Naive B cell (primary cell): ENCODE measurements at regions not wholly inside any gene's neighbourhood (a gene's known extent, or its start where the extent isn't known, plus 50 kb on each side); places are given as distances from the start of the nearest gene placed in this dataset.

Experiments used
- ATAC-seq, 2 donors: fragments of 150-1000 bp; cut with Tn5 transposase; 2 replicates each; pipeline ENCODE4 v1.10.0; 2021; ENCODE audit warnings: low read depth in 2 of 2, mild to moderate bottlenecking in 2 of 2, moderate library complexity in 2 of 2
- DNase-seq: peaks from one replicate; pipeline ENCODE4 v3.0.0; 2022
- H3K27ac Mint-ChIP-seq, 6 donors: one replicate each; pipeline ENCODE4 v1.8.0; 2020 to 2022; ENCODE audit warnings: mild to moderate bottlenecking in 6 of 6, mixed read lengths in 6 of 6, moderate library complexity in 5 of 6, inconsistent platforms in 2 of 6
- H3K27me3 Mint-ChIP-seq, 3 donors: one replicate each; pipeline ENCODE4 v1.8.0; 2021 to 2022; ENCODE audit warnings: mixed read lengths in 3 of 3, mild to moderate bottlenecking in 1 of 3
- H3K36me3 Mint-ChIP-seq, 2 donors: one replicate each; pipeline ENCODE4 v1.8.0; 2020 to 2022; ENCODE audit warnings: mixed read lengths in 2 of 2, inconsistent platforms in 1 of 2, mild to moderate bottlenecking in 1 of 2
- H3K4me1 Mint-ChIP-seq, 3 donors: one replicate each; pipeline ENCODE4 v1.8.0; 2020 to 2022; ENCODE audit warnings: mixed read lengths in 3 of 3, inconsistent platforms in 1 of 3, mild to moderate bottlenecking in 1 of 3, moderate library complexity in 1 of 3
- H3K4me3 Mint-ChIP-seq, 8 donors: one replicate each; pipeline ENCODE4 v1.8.0; 2020 to 2022; ENCODE audit warnings: mild to moderate bottlenecking in 8 of 8, mixed read lengths in 8 of 8, moderate library complexity in 8 of 8, inconsistent platforms in 2 of 8
- H3K9me3 Mint-ChIP-seq, 7 donors: one replicate each; pipeline ENCODE4 v1.8.0; 2020 to 2022; ENCODE audit warnings: mixed read lengths in 7 of 7, mild to moderate bottlenecking in 5 of 7, inconsistent platforms in 2 of 7, moderate library complexity in 1 of 7

- H3K27me3 Mint-ChIP-seq, result no peaks in the 10 kb centered on the region
- no peak overlapping the region for H3K27ac Mint-ChIP-seq
- no peak for ATAC-seq
- DNase-seq, result no peak
- H3K9me3 Mint-ChIP-seq, result peaks cover 3 to 29% (median 19%) of the 10 kb centered on the region in 7 donors
- no peaks in the 10 kb centered on the region for H3K4me1 Mint-ChIP-seq
- H3K36me3 Mint-ChIP-seq, result no peaks in the 10 kb centered on the region
- no peak overlapping the region for H3K4me3 Mint-ChIP-seq
Measured at GRCh38 chr4:19786616-19787015, 465.1 kb upstream of the SLIT2 start.

GRCh38 chr4:19783667-19784223 is 468.0 kb upstream of the SLIT2 start:
- peak overlapping the region in 1 of 8 donors; percentile 42 for H3K4me3 Mint-ChIP-seq
- H3K4me1 Mint-ChIP-seq, result no peaks in the 10 kb centered on the region
- ATAC-seq, result no peak
- H3K27ac Mint-ChIP-seq, result no peak overlapping the region
- no peaks in the 10 kb centered on the region for H3K27me3 Mint-ChIP-seq
- peaks cover 3 to 29% (median 19%) of the 10 kb centered on the region in 7 donors for H3K9me3 Mint-ChIP-seq
- DNase-seq, result no peak
- H3K36me3 Mint-ChIP-seq, result no peaks in the 10 kb centered on the region

GRCh38 chr4:19780871-19781270 is 470.8 kb upstream of the SLIT2 start:
- no peak overlapping the region for H3K4me3 Mint-ChIP-seq
- peaks cover 3 to 29% (median 19%) of the 10 kb centered on the region in 7 donors for H3K9me3 Mint-ChIP-seq
- H3K4me1 Mint-ChIP-seq, result no peaks in the 10 kb centered on the region
- DNase-seq (no peak), ATAC-seq (no peak)
- no peaks in the 10 kb centered on the region for H3K36me3 Mint-ChIP-seq
- H3K27me3 Mint-ChIP-seq, result no peaks in the 10 kb centered on the region
- no peak overlapping the region for H3K27ac Mint-ChIP-seq

- ATAC-seq, result no peak
- no peak overlapping the region for H3K4me3 Mint-ChIP-seq
- no peaks in the 10 kb centered on the region for H3K27me3 Mint-ChIP-seq
- H3K9me3 Mint-ChIP-seq, result peaks cover 0 to 9% (median 3%) of the 10 kb centered on the region in 7 donors
- no peak overlapping the region for H3K27ac Mint-ChIP-seq
- H3K4me1 Mint-ChIP-seq, result no peaks in the 10 kb centered on the region
- DNase-seq, result no peak
- no peaks in the 10 kb centered on the region for H3K36me3 Mint-ChIP-seq
Measured at GRCh38 chr4:19776929-19777328, 474.8 kb upstream of the SLIT2 start.

GRCh38 chr4:19776021-19776459 is 475.7 kb upstream of the SLIT2 start:
- H3K4me1 Mint-ChIP-seq, result no peaks in the 10 kb centered on the region
- peaks cover 0 to 14% (median 3%) of the 10 kb centered on the region in 7 donors for H3K9me3 Mint-ChIP-seq
- no peak for ATAC-seq
- H3K36me3 Mint-ChIP-seq, result no peaks in the 10 kb centered on the region
- no peak overlapping the region for H3K27ac Mint-ChIP-seq
- H3K27me3 Mint-ChIP-seq, result no peaks in the 10 kb centered on the region
- DNase-seq, result no peak
- H3K4me3 Mint-ChIP-seq, result no peak overlapping the region

GRCh38 chr4:19774690-19775256 is 476.9 kb upstream of the SLIT2 start:
- ATAC-seq, result no peak
- peaks cover 2 to 21% (median 5%) of the 10 kb centered on the region in 7 donors for H3K9me3 Mint-ChIP-seq
- no peak overlapping the region for H3K4me3 Mint-ChIP-seq
- H3K27ac Mint-ChIP-seq, result no peak overlapping the region
- no peak for DNase-seq
- no peaks in the 10 kb centered on the region for H3K27me3 Mint-ChIP-seq
- no peaks in the 10 kb centered on the region for H3K36me3 Mint-ChIP-seq
- no peaks in the 10 kb centered on the region for H3K4me1 Mint-ChIP-seq

GRCh38 chr4:19772581-19772980 is 479.1 kb upstream of the SLIT2 start:
- ATAC-seq, result no peak
- Mint-ChIP-seq H3K9me3 (peaks cover 2 to 21% (median 7%) of the 10 kb centered on the region in 7 donors), H3K4me3 (no peak overlapping the region), H3K36me3 (no peaks in the 10 kb centered on the region), H3K27me3 (no peaks in the 10 kb centered on the region), H3K4me1 (no peaks in the 10 kb centered on the region), H3K27ac (no peak overlapping the region)
- no peak for DNase-seq

- H3K27me3 Mint-ChIP-seq, result no peaks in the 10 kb centered on the region
- H3K4me3 Mint-ChIP-seq, result no peak overlapping the region
- ATAC-seq (no peak), DNase-seq (no peak)
- no peaks in the 10 kb centered on the region for H3K36me3 Mint-ChIP-seq
- H3K9me3 Mint-ChIP-seq, result peaks cover 0 to 8% (median 2%) of the 10 kb centered on the region in 7 donors
- no peak overlapping the region for H3K27ac Mint-ChIP-seq
- no peaks in the 10 kb centered on the region for H3K4me1 Mint-ChIP-seq
Measured at GRCh38 chr4:19756661-19757060, 495.0 kb upstream of the SLIT2 start.

- no peaks in the 10 kb centered on the region for H3K36me3 Mint-ChIP-seq
- H3K27me3 Mint-ChIP-seq, result no peaks in the 10 kb centered on the region
- H3K27ac Mint-ChIP-seq, result no peak overlapping the region
- H3K4me3 Mint-ChIP-seq, result no peak overlapping the region
- H3K4me1 Mint-ChIP-seq, result no peaks in the 10 kb centered on the region
- DNase-seq (no peak), ATAC-seq (no peak)
- peaks cover 0 to 8% (median 2%) of the 10 kb centered on the region in 7 donors for H3K9me3 Mint-ChIP-seq
Measured at GRCh38 chr4:19752599-19752998, 499.1 kb upstream of the SLIT2 start.

GRCh38 chr4:19748519-19749479 is 502.9 kb upstream of the SLIT2 start:
- Mint-ChIP-seq H3K9me3 (peaks cover 0 to 5% (median 0%) of the 10 kb centered on the region in 7 donors), H3K4me1 (no peaks in the 10 kb centered on the region), H3K36me3 (no peaks in the 10 kb centered on the region), H3K27ac (no peak overlapping the region), H3K27me3 (no peaks in the 10 kb centered on the region), H3K4me3 (no peak overlapping the region)
- no peak for ATAC-seq
- DNase-seq, result no peak

- H3K9me3 Mint-ChIP-seq, result peaks cover 0 to 5% (median 0%) of the 10 kb centered on the region in 7 donors
- H3K4me3 Mint-ChIP-seq, result no peak overlapping the region
- no peak overlapping the region for H3K27ac Mint-ChIP-seq
- H3K27me3 Mint-ChIP-seq, result no peaks in the 10 kb centered on the region
- ATAC-seq (no peak), DNase-seq (no peak)
- H3K4me1 Mint-ChIP-seq, result no peaks in the 10 kb centered on the region
- no peaks in the 10 kb centered on the region for H3K36me3 Mint-ChIP-seq
Measured at GRCh38 chr4:19746377-19746776, 505.3 kb upstream of the SLIT2 start.

GRCh38 chr4:19743115-19743638 is 508.5 kb upstream of the SLIT2 start:
- H3K9me3 Mint-ChIP-seq, result peaks cover 0 to 4% (median 0%) of the 10 kb centered on the region in 7 donors
- ATAC-seq (no peak), DNase-seq (no peak)
- no peaks in the 10 kb centered on the region for H3K4me1 Mint-ChIP-seq
- no peak overlapping the region for H3K27ac Mint-ChIP-seq
- H3K36me3 Mint-ChIP-seq, result no peaks in the 10 kb centered on the region
- H3K27me3 Mint-ChIP-seq, result no peaks in the 10 kb centered on the region
- no peak overlapping the region for H3K4me3 Mint-ChIP-seq

- no peaks in the 10 kb centered on the region for H3K36me3 Mint-ChIP-seq
- peak overlapping the region in 2 of 8 donors; percentile 9 to 31 for H3K4me3 Mint-ChIP-seq
- DNase-seq (no peak), ATAC-seq (no peak)
- no peaks in the 10 kb centered on the region for H3K4me1 Mint-ChIP-seq
- H3K27me3 Mint-ChIP-seq, result peaks cover 0 to 2% (median 0%) of the 10 kb centered on the region in 3 donors
- no peak overlapping the region for H3K27ac Mint-ChIP-seq
- peaks cover 0 to 4% (median 3%) of the 10 kb centered on the region in 7 donors for H3K9me3 Mint-ChIP-seq
Measured at GRCh38 chr4:19739101-19739651, 512.5 kb upstream of the SLIT2 start.
